ENCODE measurements at regions not wholly inside any gene's neighbourhood (a gene's known extent, or its start where the extent isn't known, plus 50 kb on each side); places are given as distances from the start of the nearest gene placed in this dataset.

- H3K4me1 ChIP-seq, result peaks cover 0 to 9% (median 0%) of the 10 kb centered on the region in 12 donors
- ATAC-seq (peak in 1 of 4 donors; percentile 33), DNase-seq (no peak)
- WGBS, 4 donors, result 74 to 89% (median 87%) methylated on average over 3 to 4 of the region's 4 CpGs
- H3K36me3 ChIP-seq, result no peaks in the 10 kb centered on the region
- intact Hi-C loops (cut with DNase I), result no loop called here
- H3K4me3 ChIP-seq, result no peak overlapping the region
- H3K27ac ChIP-seq, result no peak overlapping the region
- no peaks in the 10 kb centered on the region for H3K9me3 ChIP-seq
- TF ChIP-seq CTCF (IDR thresholded peaks at IDR 0.05) (no peak), POLR2A (IDR thresholded peaks at IDR 0.05) (no peak)
- H3K27me3 ChIP-seq, result no peaks in the 10 kb centered on the region
These were observed 1044.1 kb upstream of the B3GALT2 start for GRCh38 chr1:194230351-194231144.

- intact Hi-C loops (cut with DNase I), result no loop called here
- Histone ChIP-seq H3K4me1 (peaks cover 0 to 12% (median 0%) of the 10 kb centered on the region in 12 donors), H3K36me3 (no peaks in the 10 kb centered on the region), H3K9me3 (peaks cover 0 to 7% (median 0%) of the 10 kb centered on the region in 12 donors), H3K27me3 (no peaks in the 10 kb centered on the region), H3K27ac (no peak overlapping the region), H3K4me3 (no peak overlapping the region)
- ATAC-seq (no peak), DNase-seq (no peak)
- TF ChIP-seq CTCF (IDR thresholded peaks at IDR 0.05) (no peak), POLR2A (IDR thresholded peaks at IDR 0.05) (no peak)
- WGBS, 4 donors, result 93 to 100% (median 94%) methylated on average over 1 of the region's 1 CpG
These were observed 1042.0 kb upstream of the B3GALT2 start for GRCh38 chr1:194228427-194228826.

- peaks cover 0 to 11% (median 0%) of the 10 kb centered on the region in 12 donors for H3K9me3 ChIP-seq
- intact Hi-C loops (cut with DNase I), result no loop called here
- no peak for ATAC-seq
- H3K27me3 ChIP-seq, result no peaks in the 10 kb centered on the region
- 71 to 77% (median 75%) methylated on average over 1 of the region's 1 CpG for WGBS, 4 donors
- TF ChIP-seq POLR2A (IDR thresholded peaks at IDR 0.05), result no peak
- no peak for TF ChIP-seq CTCF (IDR thresholded peaks at IDR 0.05)
- H3K4me3 ChIP-seq, result no peak overlapping the region
- peaks cover 0 to 12% (median 0%) of the 10 kb centered on the region in 12 donors for H3K4me1 ChIP-seq
- H3K36me3 ChIP-seq, result no peaks in the 10 kb centered on the region
- no peak overlapping the region for H3K27ac ChIP-seq
- DNase-seq, result no peak
These were observed 1040.7 kb upstream of the B3GALT2 start for GRCh38 chr1:194227161-194227560.

- WGBS, 4 donors, result 38 to 55% (median 53%) methylated on average over 2 of the region's 2 CpGs
- intact Hi-C loops (cut with DNase I), result no loop called here
- no peak for ATAC-seq
- peaks cover 0 to 11% (median 0%) of the 10 kb centered on the region in 12 donors for H3K9me3 ChIP-seq
- DNase-seq, result no peak
- H3K36me3 ChIP-seq, result no peaks in the 10 kb centered on the region
- H3K4me3 ChIP-seq, result no peak overlapping the region
- no peaks in the 10 kb centered on the region for H3K27me3 ChIP-seq
- H3K4me1 ChIP-seq, result peaks cover 0 to 12% (median 0%) of the 10 kb centered on the region in 12 donors
- TF ChIP-seq CTCF (IDR thresholded peaks at IDR 0.05) (no peak), POLR2A (IDR thresholded peaks at IDR 0.05) (no peak)
- no peak overlapping the region for H3K27ac ChIP-seq
These were observed 1039.4 kb upstream of the B3GALT2 start for GRCh38 chr1:194225821-194226220.

Data from heart left ventricle (tissue), 16 donors.